Fibroblast of lung (primary cell): ENCODE measurements at regions not wholly inside any gene's neighbourhood (a gene's known extent, or its start where the extent isn't known, plus 50 kb on each side); places are given as distances from the start of the nearest gene placed in this dataset.

Experiments
- CTCF ChIP-seq, 2 donors: IDR thresholded peaks in 1 of 2; conservative IDR thresholded peaks in 1 of 2; 1 replicate in 1 of 2; 2 replicates in 1 of 2; pipeline ENCODE4 v1.5.1; 2011 to 2012; ENCODE audit warnings: low read length in 2 of 2, control low read depth in 1 of 2, inconsistent platforms in 1 of 2, low read depth in 1 of 2, mild to moderate bottlenecking in 1 of 2
- EZH2 ChIP-seq: IDR thresholded peaks from 2 replicates; pipeline ENCODE4 v1.5.1; 2012; ENCODE audit warnings: low read length, control low read depth, mild to moderate bottlenecking; ENCODE audit errors: missing control alignments

GRCh38 chr12:77437206-77437605, 371.8 kb upstream of the E2F7 start:
- TF ChIP-seq CTCF (conservative IDR thresholded peaks at IDR 0.05 in 1 of 2, IDR thresholded peaks at IDR 0.05 in 1 of 2; ENCODE audit: low read depth in 1 of 2, low read length in 2 of 2) (no peak), EZH2 (no peak)
